Cardiac muscle cell (in vitro differentiated cells and primary cell): ENCODE measurements at regions not wholly inside any gene's neighbourhood (a gene's known extent, or its start where the extent isn't known, plus 50 kb on each side); places are given as distances from the start of the nearest gene placed in this dataset.

Experiments used
- DNase-seq, 2 donors: peaks; one replicate each; pipeline versions ENCODE4 v3.0.0 to v3.0.0-alpha.2; 2010 to 2017; ENCODE audit warnings: low read depth in 1 of 2, low spot score in 1 of 2
- H3K27ac ChIP-seq: fragments of 200-600 bp; sonication (generic); 2 replicates; pipeline ENCODE4 v1.5.1; 2016
- H3K27me3 ChIP-seq: fragments of 200-600 bp; sonication (generic); 2 replicates; pipeline ENCODE4 v1.6.0; 2016; ENCODE audit warnings: control low read depth
- H3K36me3 ChIP-seq: fragments of 200-600 bp; sonication (generic); 2 replicates; pipeline ENCODE4 v1.5.1; 2016; ENCODE audit warnings: control low read depth
- H3K4me1 ChIP-seq: fragments of 200-600 bp; sonication (generic); 2 replicates; pipeline ENCODE4 v1.8.1; 2017; ENCODE audit warnings: low read depth, mild to moderate bottlenecking, mixed run types
- H3K4me3 ChIP-seq: fragments of 200-600 bp; sonication (generic); 2 replicates; pipeline ENCODE4 v1.5.1; 2016; ENCODE audit warnings: mild to moderate bottlenecking
- H3K9me3 ChIP-seq: fragments of 200-600 bp; sonication (generic); 2 replicates; pipeline ENCODE4 v1.5.1; 2017; ENCODE audit warnings: low read depth, mild to moderate bottlenecking, control low read depth
- TF ChIP-seq, protein P1 (sequence below): IDR thresholded peaks from 2 replicates; pipeline ENCODE4 v1.5.1; 2012; ENCODE audit warnings: low read depth, mild to moderate bottlenecking, low read length

DNA sequence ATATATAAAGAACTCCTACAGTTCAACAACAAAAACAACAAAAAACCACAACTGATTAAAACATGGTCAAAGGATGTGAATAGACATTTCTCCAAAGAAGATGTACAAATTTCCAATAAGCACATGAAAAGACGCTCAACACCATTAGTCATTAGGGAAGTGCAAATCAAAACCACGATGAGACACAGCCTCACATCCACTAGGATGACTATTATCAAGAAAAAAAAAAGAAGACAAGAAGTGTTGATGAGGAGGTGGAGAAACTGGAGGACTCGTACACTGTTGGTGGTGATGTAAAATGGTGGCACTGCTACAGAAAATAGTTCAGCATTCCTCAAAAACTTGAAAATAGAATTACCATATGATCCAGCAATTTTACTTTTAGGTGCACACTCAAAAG is 61.0 kb upstream of the SOX1 start:
- no peak overlapping the region for H3K4me3 ChIP-seq
- H3K9me3 ChIP-seq = no peaks in the 10 kb centered on the region
- H3K36me3 ChIP-seq = no peaks in the 10 kb centered on the region
- H3K27me3 ChIP-seq = peaks cover 14% of the 10 kb centered on the region
- TF ChIP-seq, protein P1, sequence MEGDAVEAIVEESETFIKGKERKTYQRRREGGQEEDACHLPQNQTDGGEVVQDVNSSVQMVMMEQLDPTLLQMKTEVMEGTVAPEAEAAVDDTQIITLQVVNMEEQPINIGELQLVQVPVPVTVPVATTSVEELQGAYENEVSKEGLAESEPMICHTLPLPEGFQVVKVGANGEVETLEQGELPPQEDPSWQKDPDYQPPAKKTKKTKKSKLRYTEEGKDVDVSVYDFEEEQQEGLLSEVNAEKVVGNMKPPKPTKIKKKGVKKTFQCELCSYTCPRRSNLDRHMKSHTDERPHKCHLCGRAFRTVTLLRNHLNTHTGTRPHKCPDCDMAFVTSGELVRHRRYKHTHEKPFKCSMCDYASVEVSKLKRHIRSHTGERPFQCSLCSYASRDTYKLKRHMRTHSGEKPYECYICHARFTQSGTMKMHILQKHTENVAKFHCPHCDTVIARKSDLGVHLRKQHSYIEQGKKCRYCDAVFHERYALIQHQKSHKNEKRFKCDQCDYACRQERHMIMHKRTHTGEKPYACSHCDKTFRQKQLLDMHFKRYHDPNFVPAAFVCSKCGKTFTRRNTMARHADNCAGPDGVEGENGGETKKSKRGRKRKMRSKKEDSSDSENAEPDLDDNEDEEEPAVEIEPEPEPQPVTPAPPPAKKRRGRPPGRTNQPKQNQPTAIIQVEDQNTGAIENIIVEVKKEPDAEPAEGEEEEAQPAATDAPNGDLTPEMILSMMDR = no peak
- H3K27ac ChIP-seq = no peak overlapping the region
- H3K4me1 ChIP-seq = no peaks in the 10 kb centered on the region
- no peak for DNase-seq

- Histone ChIP-seq H3K36me3 (no peaks in the 10 kb centered on the region), H3K4me1 (no peaks in the 10 kb centered on the region), H3K27ac (no peak overlapping the region), H3K27me3 (peaks cover 8% of the 10 kb centered on the region), H3K9me3 (no peaks in the 10 kb centered on the region), H3K4me3 (no peak overlapping the region)
- no peak for DNase-seq
- TF ChIP-seq, protein P1 = no peak
Measured at GRCh38 chr13:112007191-112007590, 59.8 kb upstream of the SOX1 start.

- TF ChIP-seq, protein P1 = no peak
Measured at GRCh38 chr13:112010714-112011113, 56.2 kb upstream of the SOX1 start.

GRCh38 chr13:112012016-112012704 is 54.8 kb upstream of the SOX1 start:
- H3K9me3 ChIP-seq = no peaks in the 10 kb centered on the region
- H3K4me1 ChIP-seq = no peaks in the 10 kb centered on the region
- no peak overlapping the region for H3K27ac ChIP-seq
- DNase-seq = no peak
- TF ChIP-seq, protein P1 = no peak
- H3K4me3 ChIP-seq = no peak overlapping the region
- H3K27me3 ChIP-seq = no peaks in the 10 kb centered on the region
- H3K36me3 ChIP-seq = no peaks in the 10 kb centered on the region

More at GRCh38 chr13:112010714-112011113, 56.2 kb upstream of the SOX1 start:
- Histone ChIP-seq H3K4me1 (no peaks in the 10 kb centered on the region), H3K27me3 (no peaks in the 10 kb centered on the region), H3K4me3 (no peak overlapping the region), H3K27ac (no peak overlapping the region), H3K36me3 (no peaks in the 10 kb centered on the region), H3K9me3 (no peaks in the 10 kb centered on the region)
- no peak for DNase-seq

DNA sequence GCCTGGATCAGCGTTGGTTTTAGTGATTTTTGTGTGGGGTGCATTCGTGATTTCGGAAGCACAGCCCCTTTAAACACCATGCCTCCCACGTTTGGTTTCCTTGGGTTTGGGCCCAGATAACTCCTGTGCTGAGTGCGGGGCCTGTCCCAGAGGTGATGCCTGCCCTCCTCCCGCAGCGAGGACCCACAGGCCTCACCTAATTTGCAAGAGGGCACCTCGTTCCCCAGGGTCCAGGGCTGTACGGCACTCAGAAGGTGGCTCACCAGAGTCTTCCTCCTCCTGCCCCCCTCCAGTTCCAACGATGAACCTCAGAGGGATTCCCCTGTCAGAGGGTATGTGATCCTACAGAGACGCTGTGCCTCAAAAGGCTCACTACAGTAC is 54.3 kb upstream of the SOX1 start:
- Histone ChIP-seq H3K36me3 (no peaks in the 10 kb centered on the region), H3K4me3 (no peak overlapping the region), H3K4me1 (no peaks in the 10 kb centered on the region), H3K9me3 (no peaks in the 10 kb centered on the region), H3K27me3 (no peaks in the 10 kb centered on the region), H3K27ac (no peak overlapping the region)
- TF ChIP-seq, protein P1 = no peak
- no peak for DNase-seq

GRCh38 chr13:112013665-112014064 is 53.3 kb upstream of the SOX1 start:
- H3K36me3 ChIP-seq = no peaks in the 10 kb centered on the region
- H3K27ac ChIP-seq = no peak overlapping the region
- no peaks in the 10 kb centered on the region for H3K4me1 ChIP-seq
- H3K4me3 ChIP-seq = no peak overlapping the region
- H3K27me3 ChIP-seq = no peaks in the 10 kb centered on the region
- DNase-seq = no peak
- H3K9me3 ChIP-seq = no peaks in the 10 kb centered on the region
- TF ChIP-seq, protein P1 = no peak
